Stimulated activated CD4-positive, alpha-beta T cell treated with anti-CD3 and anti-CD28 coated beads, TNF-alpha, amount 100 ng/mL, for 4 hours (primary cell): ENCODE measurements at regions not wholly inside any gene's neighbourhood (a gene's known extent, or its start where the extent isn't known, plus 50 kb on each side); places are given as distances from the start of the nearest gene placed in this dataset.

ENCODE experiments used
- DNase-seq, 3 experiments: peaks; one replicate each; pipeline ENCODE4 v3.0.0-alpha.2; 2020; ENCODE audit warnings: low read depth in 3 of 3

GRCh38 chr5:18111906-18112465 lies 477.7 kb downstream of the TAF11L14 start:
- no peak for DNase-seq

GRCh38 chr5:18113721-18114120 lies 479.5 kb downstream of the TAF11L14 start:
- DNase-seq = no peak

GRCh38 chr5:18114151-18114757 lies 480.0 kb downstream of the TAF11L14 start:
- no peak for DNase-seq

GRCh38 chr5:18117968-18118367 lies 483.7 kb downstream of the TAF11L14 start:
- no peak for DNase-seq

GRCh38 chr5:18119156-18119785 lies 485.0 kb downstream of the TAF11L14 start:
- DNase-seq = no peak

GRCh38 chr5:18141222-18141621 lies 507.0 kb downstream of the TAF11L14 start:
- no peak for DNase-seq

- DNase-seq = no peak
Observed at GRCh38 chr5:18142831-18143230, 508.6 kb downstream of the TAF11L14 start.

- no peak for DNase-seq
Observed at GRCh38 chr5:18152671-18153070, 518.4 kb downstream of the TAF11L14 start.

GRCh38 chr5:18158166-18158565 lies 523.9 kb downstream of the TAF11L14 start:
- no peak for DNase-seq

- no peak for DNase-seq
Observed at GRCh38 chr5:18159331-18159730, 525.1 kb downstream of the TAF11L14 start.

GRCh38 chr5:18171684-18172083 lies 537.4 kb downstream of the TAF11L14 start:
- DNase-seq = no peak

- no peak for DNase-seq
Observed at GRCh38 chr5:18179579-18179978, 545.3 kb downstream of the TAF11L14 start.

- no peak for DNase-seq
Observed at GRCh38 chr5:18181575-18181974, 547.3 kb downstream of the TAF11L14 start.

GRCh38 chr5:18195910-18196309 lies 561.6 kb downstream of the TAF11L14 start:
- no peak for DNase-seq

- DNase-seq = no peak
Observed at GRCh38 chr5:18197734-18198133, 563.5 kb downstream of the TAF11L14 start.

- no peak for DNase-seq
Observed at GRCh38 chr5:18202164-18202563, 567.9 kb downstream of the TAF11L14 start.

GRCh38 chr5:18203296-18203695 lies 569.0 kb downstream of the TAF11L14 start:
- no peak for DNase-seq

- DNase-seq = no peak
Observed at GRCh38 chr5:18213666-18214065, 579.4 kb downstream of the TAF11L14 start.

GRCh38 chr5:18216016-18216415 lies 581.8 kb downstream of the TAF11L14 start:
- DNase-seq = no peak

- no peak for DNase-seq
Observed at GRCh38 chr5:18216729-18217128, 582.5 kb downstream of the TAF11L14 start.

GRCh38 chr5:18219241-18219640 lies 585.0 kb downstream of the TAF11L14 start:
- DNase-seq = no peak

GRCh38 chr5:18220631-18221030 lies 586.4 kb downstream of the TAF11L14 start:
- DNase-seq = no peak

GRCh38 chr5:18236386-18236785 lies 602.1 kb downstream of the TAF11L14 start:
- no peak for DNase-seq
